Fibroblast of mammary gland (primary cell): ENCODE measurements at regions not wholly inside any gene's neighbourhood (a gene's known extent, or its start where the extent isn't known, plus 50 kb on each side); places are given as distances from the start of the nearest gene placed in this dataset.

ENCODE experiments used
- DNase-seq: peaks from one replicate; pipeline ENCODE4 v3.0.0-alpha.2; 2010; ENCODE audit warnings: low read depth
- H3K4me3 ChIP-seq: 2 replicates; pipeline ENCODE4 v1.5.1; 2011; ENCODE audit warnings: low read depth, mild to moderate bottlenecking, low read length, moderate library complexity; ENCODE audit not compliant: control insufficient read depth
- CTCF ChIP-seq: conservative IDR thresholded peaks from 2 replicates; pipeline ENCODE4 v1.5.1; 2011; ENCODE audit warnings: low read depth, low read length, inconsistent platforms; ENCODE audit not compliant: control insufficient read depth, insufficient read depth

- no peak for TF ChIP-seq CTCF
- H3K4me3 ChIP-seq = no peak overlapping the region
- no peak for DNase-seq
These were observed 706.7 kb downstream of the PTPRU start for GRCh38 chr1:29943034-29943433.

GRCh38 chr1:29939079-29939478, 702.8 kb downstream of the PTPRU start:
- no peak for DNase-seq
- TF ChIP-seq CTCF = no peak
- H3K4me3 ChIP-seq = no peak overlapping the region

- no peak for TF ChIP-seq CTCF
- DNase-seq = no peak
These were observed 701.0 kb downstream of the PTPRU start for GRCh38 chr1:29937356-29937755.

GRCh38 chr1:29936031-29936544, 699.8 kb downstream of the PTPRU start:
- no peak for DNase-seq
- H3K4me3 ChIP-seq = no peak overlapping the region
- no peak for TF ChIP-seq CTCF

More at GRCh38 chr1:29937356-29937755, 701.0 kb downstream of the PTPRU start:
- no peak overlapping the region for H3K4me3 ChIP-seq

GRCh38 chr1:29934255-29934772, 698.0 kb downstream of the PTPRU start:
- DNase-seq = no peak
- TF ChIP-seq CTCF = no peak

GRCh38 chr1:29933067-29933466, 696.7 kb downstream of the PTPRU start:
- peak; percentile 11 for DNase-seq
- TF ChIP-seq CTCF = no peak
- H3K4me3 ChIP-seq = no peak overlapping the region

More at GRCh38 chr1:29934255-29934772, 698.0 kb downstream of the PTPRU start:
- no peak overlapping the region for H3K4me3 ChIP-seq

- TF ChIP-seq CTCF = no peak
- no peak for DNase-seq
These were observed 696.3 kb downstream of the PTPRU start for GRCh38 chr1:29932626-29933025.

More at GRCh38 chr1:29932626-29933025, 696.3 kb downstream of the PTPRU start:
- no peak overlapping the region for H3K4me3 ChIP-seq
